Mesenchymal stem cell (in vitro differentiated cells and primary cell): ENCODE measurements at regions not wholly inside any gene's neighbourhood (a gene's known extent, or its start where the extent isn't known, plus 50 kb on each side); places are given as distances from the start of the nearest gene placed in this dataset.

Source experiments
- DNase-seq: peaks from one replicate; pipeline ENCODE4 v3.0.0-alpha.2; 2013
- H2AFZ ChIP-seq: one replicate; pipeline ENCODE4 v1.6.1; 2013; ENCODE audit warnings: low read depth, mild to moderate bottlenecking, control low read depth, inconsistent platforms, low read length, moderate library complexity
- H2AK5ac ChIP-seq: 2 replicates; pipeline ENCODE4 v1.6.1; 2013; ENCODE audit warnings: low read length, moderate library complexity, mild to moderate bottlenecking, inconsistent platforms; ENCODE audit not compliant: severe bottlenecking
- H2BK120ac ChIP-seq: one replicate; pipeline ENCODE4 v1.6.1; 2013; ENCODE audit warnings: low read depth, mild to moderate bottlenecking, inconsistent platforms, low read length, moderate library complexity
- H2BK12ac ChIP-seq, 2 experiments: one replicate each; pipeline ENCODE4 v1.6.1; 2013; ENCODE audit warnings: inconsistent platforms in 2 of 2, low read length in 2 of 2, mild to moderate bottlenecking in 2 of 2, moderate library complexity in 2 of 2, control low read depth in 1 of 2
- H2BK15ac ChIP-seq: one replicate; pipeline ENCODE4 v1.6.1; 2013; ENCODE audit warnings: mild to moderate bottlenecking, low read depth, inconsistent platforms; ENCODE audit not compliant: poor library complexity, severe bottlenecking
- H2BK5ac ChIP-seq: 2 replicates; pipeline ENCODE4 v1.6.1; 2013; ENCODE audit warnings: low read depth, mild to moderate bottlenecking, low read length, control low read depth, inconsistent platforms; ENCODE audit not compliant: poor library complexity, severe bottlenecking
- H3K14ac ChIP-seq, 2 experiments: one replicate each; pipeline ENCODE4 v1.6.1; 2013; ENCODE audit warnings: inconsistent platforms in 2 of 2, low read length in 2 of 2, control low read depth in 1 of 2, mild to moderate bottlenecking in 1 of 2, moderate library complexity in 1 of 2
- H3K18ac ChIP-seq, 2 experiments: one replicate each; pipeline ENCODE4 v1.6.1; 2013; ENCODE audit warnings: inconsistent platforms in 2 of 2, low read length in 2 of 2, control low read depth in 1 of 2, low read depth in 1 of 2, mild to moderate bottlenecking in 1 of 2
- H3K23ac ChIP-seq, 2 experiments: one replicate each; pipeline ENCODE4 v1.6.1; 2013; ENCODE audit warnings: inconsistent platforms in 2 of 2, low read length in 2 of 2, mild to moderate bottlenecking in 2 of 2, moderate library complexity in 2 of 2, control low read depth in 1 of 2
- H3K27ac ChIP-seq: 2 replicates; pipeline ENCODE4 v1.5.1; 2013; ENCODE audit warnings: mild to moderate bottlenecking, moderate library complexity, low read length, control low read depth, inconsistent platforms; ENCODE audit not compliant: poor library complexity, severe bottlenecking
- H3K27me3 ChIP-seq, 2 experiments: 2 replicates each; pipeline versions ENCODE4 v1.6.1 to v1.7.0; 2013; ENCODE audit warnings: low read length in 2 of 2, mild to moderate bottlenecking in 2 of 2, moderate library complexity in 2 of 2, control low read depth in 1 of 2, inconsistent platforms in 1 of 2; ENCODE audit not compliant: control insufficient read depth in 1 of 2, insufficient read depth in 1 of 2
- H3K36me3 ChIP-seq, 2 experiments: 2 replicates each; pipeline versions ENCODE4 v1.6.1 to v1.7.0; 2013; ENCODE audit warnings: low read length in 2 of 2, control low read depth in 1 of 2, inconsistent platforms in 1 of 2, low read depth in 1 of 2, mild to moderate bottlenecking in 1 of 2; ENCODE audit not compliant: insufficient read depth in 2 of 2, control insufficient read depth in 1 of 2
- H3K4ac ChIP-seq, 2 experiments: one replicate each; pipeline ENCODE4 v1.6.1; 2013; ENCODE audit warnings: inconsistent platforms in 2 of 2, low read length in 2 of 2, mild to moderate bottlenecking in 2 of 2, moderate library complexity in 2 of 2, control low read depth in 1 of 2, low read depth in 1 of 2
- H3K4me1 ChIP-seq: 2 replicates; pipeline ENCODE4 v1.6.1; 2013; ENCODE audit warnings: low read depth, low read length, control low read depth; ENCODE audit not compliant: control insufficient read depth, insufficient read depth
- H3K4me2 ChIP-seq: 2 replicates; pipeline ENCODE4 v1.6.1; 2013; ENCODE audit warnings: low read length, mild to moderate bottlenecking, inconsistent platforms; ENCODE audit not compliant: poor library complexity, severe bottlenecking
- H3K4me3 ChIP-seq, 2 experiments: 2 replicates each; pipeline versions ENCODE4 v1.5.1 to v1.7.0; 2013; ENCODE audit warnings: low read length in 2 of 2, mild to moderate bottlenecking in 2 of 2, control low read depth in 1 of 2, low read depth in 1 of 2; ENCODE audit not compliant: insufficient read depth in 1 of 2
- H3K79me1 ChIP-seq: replicated peaks from 2 replicates; pipeline ENCODE4 v1.6.1; 2013; ENCODE audit warnings: mild to moderate bottlenecking, control low read depth, low read length, inconsistent platforms; ENCODE audit not compliant: poor library complexity, severe bottlenecking
- H3K9ac ChIP-seq: 2 replicates; pipeline ENCODE4 v1.7.0; 2013; ENCODE audit warnings: mild to moderate bottlenecking, low read length, moderate library complexity
- H3K9me3 ChIP-seq: 2 replicates; pipeline ENCODE4 v1.7.0; 2013; ENCODE audit warnings: mild to moderate bottlenecking, low read length; ENCODE audit not compliant: control insufficient read depth
- H4K8ac ChIP-seq: one replicate; pipeline ENCODE4 v1.6.1; 2013; ENCODE audit warnings: inconsistent platforms, mild to moderate bottlenecking, low read length, moderate library complexity
- H4K91ac ChIP-seq: one replicate; pipeline ENCODE4 v1.6.1; 2013; ENCODE audit warnings: mild to moderate bottlenecking, low read length, inconsistent platforms
- WGBS: methylation state at CpG from one replicate; pipeline ENCODE4 v1.1.7; 2013; ENCODE audit warnings: mixed read lengths; 5-methylcytosine and 5-hydroxymethylcytosine counted together

DNA sequence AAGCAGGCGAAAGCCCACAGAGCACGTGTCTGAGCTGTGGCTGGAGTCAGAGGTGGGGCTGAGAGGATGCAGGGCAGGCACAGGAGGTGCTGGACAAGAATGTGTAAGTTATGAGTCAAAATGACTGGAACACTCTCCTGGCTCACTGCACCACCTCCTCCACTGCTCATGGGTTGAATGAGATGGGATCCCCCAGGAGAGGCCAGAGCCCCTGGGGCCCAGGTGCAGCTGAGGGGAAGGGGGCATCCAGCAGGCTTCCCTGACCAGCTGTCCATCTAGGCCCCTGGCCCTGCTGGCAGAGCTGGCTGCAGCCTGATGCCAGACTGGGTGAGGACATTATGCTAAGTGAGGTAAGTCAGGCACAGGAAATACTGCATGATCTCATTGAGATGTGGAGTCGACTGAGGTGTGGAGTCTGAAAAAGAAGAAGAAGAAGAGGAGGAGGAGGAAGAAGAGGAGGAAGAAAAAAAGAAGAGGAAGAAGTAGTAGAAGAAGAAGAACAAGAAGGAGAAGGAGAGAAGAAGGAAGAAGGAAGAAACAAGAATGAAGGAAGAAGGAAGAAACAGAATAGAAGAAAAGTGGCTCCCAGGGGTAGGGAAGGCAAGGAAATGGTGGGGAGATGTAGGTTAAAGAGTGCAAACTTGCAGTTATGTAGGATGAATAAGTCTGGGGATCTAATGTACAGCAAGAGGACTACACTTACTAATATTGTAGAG is 747.4 kb downstream of the UQCRFS1 start:
- Histone ChIP-seq H3K4me2 (no peak overlapping the region), H3K36me3 (no peaks in the 10 kb centered on the region), H3K27me3 (peaks cover 0 to 12% of the 10 kb centered on the region in 2 experiments), H4K8ac (no peak overlapping the region), H3K4ac (no peak overlapping the region), H2AK5ac (no peak overlapping the region), H2AFZ (no peak overlapping the region), H3K79me1 (no peaks in the 10 kb centered on the region), H2BK120ac (no peak overlapping the region), H3K4me1 (peaks cover 19% of the 10 kb centered on the region), H3K9ac (no peak overlapping the region), H2BK12ac (no peak overlapping the region), H3K14ac (no peak overlapping the region), H3K9me3 (no peaks in the 10 kb centered on the region), H3K4me3 (no peak overlapping the region), H2BK15ac (no peak overlapping the region), H4K91ac (no peak overlapping the region), H3K18ac (no peak overlapping the region), H2BK5ac (no peak overlapping the region), H3K27ac (peak overlapping the region; percentile 46), H3K23ac (no peak overlapping the region)
- WGBS: 51% methylated on average over 3 of the region's 3 CpGs
- no peak for DNase-seq

- Histone ChIP-seq H2AFZ (no peak overlapping the region), H3K4me2 (no peak overlapping the region), H3K18ac (no peak overlapping the region), H3K36me3 (no peaks in the 10 kb centered on the region), H3K4me3 (no peak overlapping the region), H4K8ac (no peak overlapping the region), H3K14ac (no peak overlapping the region), H2BK12ac (no peak overlapping the region), H3K23ac (no peak overlapping the region), H3K27me3 (peaks cover 0 to 25% of the 10 kb centered on the region in 2 experiments), H3K27ac (no peak overlapping the region), H2AK5ac (peak overlapping the region; percentile 66), H3K9me3 (no peaks in the 10 kb centered on the region), H3K9ac (no peak overlapping the region), H4K91ac (no peak overlapping the region), H3K4me1 (peaks cover 14% of the 10 kb centered on the region), H3K79me1 (no peaks in the 10 kb centered on the region), H2BK15ac (no peak overlapping the region), H3K4ac (no peak overlapping the region), H2BK5ac (no peak overlapping the region), H2BK120ac (no peak overlapping the region)
- DNase-seq: no peak
- WGBS: 89% methylated on average over 5 of the region's 5 CpGs
Observed at GRCh38 chr19:28463493-28464053, 749.4 kb downstream of the UQCRFS1 start.

DNA sequence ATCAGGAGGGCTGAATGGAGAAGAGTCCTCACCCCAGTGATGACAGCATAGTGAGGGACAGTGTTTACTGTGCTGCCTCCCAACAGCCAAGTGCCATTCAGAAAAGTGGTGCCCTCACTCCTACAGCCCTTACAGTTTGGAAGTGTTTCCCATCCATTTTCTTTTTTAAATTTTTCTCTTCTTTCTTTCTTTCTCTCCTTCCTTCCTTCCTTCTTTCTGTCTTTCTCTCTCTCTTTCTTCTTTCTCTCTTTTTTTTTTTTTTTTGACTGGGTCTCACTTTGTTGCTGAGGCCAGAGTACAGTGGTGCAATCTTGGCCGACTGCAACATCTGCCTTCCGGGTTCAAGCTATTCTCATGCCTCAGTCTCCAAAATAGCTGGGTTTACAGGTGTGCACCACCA is 755.3 kb downstream of the UQCRFS1 start:
- no peaks in the 10 kb centered on the region for H3K9me3 ChIP-seq
- no peak overlapping the region for H3K23ac ChIP-seq
- H2BK15ac ChIP-seq: no peak overlapping the region
- H2BK120ac ChIP-seq: no peak overlapping the region
- H4K8ac ChIP-seq: no peak overlapping the region
- H3K14ac ChIP-seq: no peak overlapping the region
- H4K91ac ChIP-seq: no peak overlapping the region
- no peak overlapping the region for H3K27ac ChIP-seq
- no peak overlapping the region for H2AFZ ChIP-seq
- no peak overlapping the region for H3K4me2 ChIP-seq
- H2BK12ac ChIP-seq: no peak overlapping the region
- no peak overlapping the region for H3K18ac ChIP-seq
- no peak overlapping the region for H3K4me3 ChIP-seq
- DNase-seq: no peak
- peaks cover 9% of the 10 kb centered on the region for H3K4me1 ChIP-seq
- H3K4ac ChIP-seq: no peak overlapping the region
- peaks cover 0 to 41% of the 10 kb centered on the region in 2 experiments for H3K27me3 ChIP-seq
- no peak overlapping the region for H2BK5ac ChIP-seq
- H3K36me3 ChIP-seq: no peaks in the 10 kb centered on the region
- H3K79me1 ChIP-seq: no peaks in the 10 kb centered on the region
- no peak overlapping the region for H2AK5ac ChIP-seq
- H3K9ac ChIP-seq: no peak overlapping the region
- 92% methylated on average over 2 of the region's 2 CpGs for WGBS

DNA sequence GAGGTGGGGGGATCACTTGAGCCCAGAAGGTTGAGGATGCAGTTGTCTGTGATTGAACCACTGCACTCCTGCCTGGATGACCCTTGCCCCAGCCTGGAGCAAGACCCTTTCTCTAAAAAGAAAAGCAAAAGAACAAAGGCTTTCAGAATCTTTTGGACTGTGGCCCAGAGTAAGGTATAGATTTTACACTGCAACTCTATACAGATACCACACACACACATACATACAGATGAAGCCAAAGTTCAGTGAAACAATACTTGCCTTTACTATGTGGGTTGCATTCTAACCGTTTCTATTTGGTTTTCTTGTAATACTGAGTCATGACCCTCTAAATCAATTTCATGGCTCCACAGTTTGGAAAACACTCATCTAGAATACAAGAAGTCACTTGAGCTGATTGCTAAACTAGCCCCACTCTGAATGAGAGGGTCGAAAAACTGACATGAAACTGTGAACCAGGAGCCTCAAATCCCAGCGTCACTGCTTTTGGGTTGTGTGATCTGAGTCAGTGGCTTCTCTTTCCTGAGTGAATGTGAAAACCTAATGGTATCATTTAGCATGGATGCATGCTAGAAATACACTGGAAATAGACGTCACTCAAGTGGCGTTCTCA is 756.1 kb downstream of the UQCRFS1 start:
- no peak overlapping the region for H3K4ac ChIP-seq
- no peak overlapping the region for H3K4me2 ChIP-seq
- H3K79me1 ChIP-seq: no peaks in the 10 kb centered on the region
- 76% methylated on average over 5 of the region's 5 CpGs for WGBS
- H2BK120ac ChIP-seq: no peak overlapping the region
- H3K4me1 ChIP-seq: peaks cover 9% of the 10 kb centered on the region
- no peak overlapping the region for H2BK15ac ChIP-seq
- no peak for DNase-seq
- no peak overlapping the region for H3K18ac ChIP-seq
- H3K23ac ChIP-seq: no peak overlapping the region
- H2AFZ ChIP-seq: no peak overlapping the region
- H3K27ac ChIP-seq: no peak overlapping the region
- H3K9ac ChIP-seq: no peak overlapping the region
- no peak overlapping the region for H3K4me3 ChIP-seq
- peaks cover 0 to 41% of the 10 kb centered on the region in 2 experiments for H3K27me3 ChIP-seq
- no peak overlapping the region for H4K8ac ChIP-seq
- H3K9me3 ChIP-seq: no peaks in the 10 kb centered on the region
- H3K36me3 ChIP-seq: no peaks in the 10 kb centered on the region
- H2BK5ac ChIP-seq: no peak overlapping the region
- no peak overlapping the region for H3K14ac ChIP-seq
- no peak overlapping the region for H2AK5ac ChIP-seq
- no peak overlapping the region for H4K91ac ChIP-seq
- no peak overlapping the region for H2BK12ac ChIP-seq
